ENCODE measurements at regions not wholly inside any gene's neighbourhood (a gene's known extent, or its start where the extent isn't known, plus 50 kb on each side); places are given as distances from the start of the nearest gene placed in this dataset.

DNA sequence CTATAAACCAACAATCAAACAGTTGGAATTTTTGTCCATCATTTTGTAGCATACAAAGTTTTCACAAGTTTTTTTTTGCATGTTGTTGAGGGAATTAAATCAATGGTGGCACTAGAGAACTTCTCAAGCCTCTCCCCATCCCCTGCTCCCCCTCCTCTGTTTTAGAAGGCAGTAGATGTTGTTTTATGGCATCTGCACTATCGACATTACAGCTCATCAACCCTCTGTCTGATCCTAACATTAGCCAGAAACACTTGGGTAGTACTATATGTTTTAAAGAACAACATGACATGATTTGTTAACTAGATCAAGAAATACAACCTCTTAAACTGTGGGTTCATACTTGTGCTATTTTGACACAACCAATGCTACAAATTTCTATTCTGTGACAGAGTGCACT, 306.5 kb upstream of the NR5A2 start:
- TF ChIP-seq SIN3A (IDR thresholded peaks at IDR 0.05; ENCODE audit: borderline replicate concordance, insufficient read depth, low read length) (no peak), TAF1 (IDR thresholded peaks at IDR 0.05; ENCODE audit: borderline replicate concordance, insufficient read depth, low read length) (no peak)

Data from PFSK-1 (cell line).